Spinal cord (tissue), 9 donors: ENCODE measurements at regions not wholly inside any gene's neighbourhood (a gene's known extent, or its start where the extent isn't known, plus 50 kb on each side); places are given as distances from the start of the nearest gene placed in this dataset.

Experiments
- DNase-seq, 6 donors: peaks; one replicate each; pipeline versions ENCODE4 v3.0.0 to v3.0.0-alpha.2; 2013 to 2015; ENCODE audit warnings: low spot score in 6 of 6, low read depth in 4 of 6
- H3K27ac ChIP-seq: one replicate; pipeline ENCODE4 v1.5.1; 2013; ENCODE audit warnings: low read depth, low read length, control low read depth
- H3K27me3 ChIP-seq: one replicate; pipeline ENCODE4 v1.6.1; 2013; ENCODE audit warnings: low read length; ENCODE audit not compliant: control insufficient read depth, insufficient read depth
- H3K36me3 ChIP-seq: one replicate; pipeline ENCODE4 v1.6.1; 2013; ENCODE audit warnings: low read length; ENCODE audit not compliant: control insufficient read depth, insufficient read depth
- H3K4me1 ChIP-seq: one replicate; pipeline ENCODE4 v1.6.1; 2013; ENCODE audit warnings: low read length; ENCODE audit not compliant: control insufficient read depth, insufficient read depth
- H3K4me3 ChIP-seq: one replicate; pipeline ENCODE4 v1.5.1; 2013; ENCODE audit warnings: low read depth, low read length, control low read depth
- H3K9me3 ChIP-seq: one replicate; pipeline ENCODE4 v1.6.1; 2013; ENCODE audit warnings: low read length; ENCODE audit not compliant: control insufficient read depth, insufficient read depth
- WGBS: methylation state at CpG from one replicate; pipeline ENCODE4 v1.1.5; 2013; ENCODE audit warnings: missing lambda C conversion rate; ENCODE audit not compliant: insufficient coverage; 5-methylcytosine and 5-hydroxymethylcytosine counted together
- donor health status: healthy.

DNA sequence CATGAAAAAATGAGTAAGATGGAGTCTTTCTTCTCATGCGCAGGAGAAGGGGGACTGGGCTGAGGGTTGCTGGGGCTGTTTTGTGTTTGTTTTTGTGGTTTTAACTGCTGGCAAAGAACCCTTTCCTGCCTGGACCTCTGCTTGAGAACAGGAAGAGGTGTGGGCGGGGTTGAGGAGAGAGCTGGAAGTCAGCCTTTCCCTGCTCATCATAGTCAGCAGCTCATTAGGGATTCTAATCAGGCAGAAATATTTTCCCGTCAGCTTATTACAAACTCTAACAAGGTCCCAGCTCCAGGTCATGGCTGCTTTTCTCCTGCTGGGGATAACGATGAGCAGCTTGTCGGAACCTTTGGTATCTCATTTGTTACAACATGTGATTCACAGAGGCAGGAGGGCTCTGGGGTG, 185.0 kb upstream of the NRXN3 start:
- peaks cover 31% of the 10 kb centered on the region for H3K4me1 ChIP-seq
- H3K4me3 ChIP-seq: no peak overlapping the region
- no peaks in the 10 kb centered on the region for H3K27me3 ChIP-seq
- WGBS: 54% methylated on average over 3 of the region's 5 CpGs
- no peak overlapping the region for H3K27ac ChIP-seq
- no peaks in the 10 kb centered on the region for H3K9me3 ChIP-seq
- no peaks in the 10 kb centered on the region for H3K36me3 ChIP-seq
- peak in 2 of 6 donors; percentile 23 to 51 for DNase-seq

DNA sequence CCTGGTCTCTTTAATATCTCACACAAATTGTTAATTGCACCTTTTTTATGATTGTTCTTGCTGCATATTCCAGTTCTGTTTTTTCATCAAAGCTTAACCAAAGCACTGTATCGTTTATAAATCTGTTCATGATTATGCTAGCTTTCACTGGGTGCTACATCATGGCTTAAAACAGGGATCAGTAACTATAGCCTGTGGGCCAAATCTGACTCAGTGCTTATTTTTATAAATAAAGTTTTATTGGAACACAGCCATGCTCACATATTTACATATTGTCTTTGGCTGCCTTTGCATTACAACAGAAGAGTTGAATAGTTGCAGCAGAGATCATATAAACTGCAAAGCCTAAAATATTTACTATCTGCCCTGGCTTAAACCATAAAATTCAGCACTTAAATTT, 183.4 kb upstream of the NRXN3 start:
- Histone ChIP-seq H3K36me3 (no peaks in the 10 kb centered on the region), H3K9me3 (no peaks in the 10 kb centered on the region), H3K27ac (no peak overlapping the region), H3K4me3 (no peak overlapping the region), H3K27me3 (no peaks in the 10 kb centered on the region), H3K4me1 (peaks cover 27% of the 10 kb centered on the region)
- no peak for DNase-seq
- WGBS: no CpG with 5 or more reads among the region's 1 CpG

DNA sequence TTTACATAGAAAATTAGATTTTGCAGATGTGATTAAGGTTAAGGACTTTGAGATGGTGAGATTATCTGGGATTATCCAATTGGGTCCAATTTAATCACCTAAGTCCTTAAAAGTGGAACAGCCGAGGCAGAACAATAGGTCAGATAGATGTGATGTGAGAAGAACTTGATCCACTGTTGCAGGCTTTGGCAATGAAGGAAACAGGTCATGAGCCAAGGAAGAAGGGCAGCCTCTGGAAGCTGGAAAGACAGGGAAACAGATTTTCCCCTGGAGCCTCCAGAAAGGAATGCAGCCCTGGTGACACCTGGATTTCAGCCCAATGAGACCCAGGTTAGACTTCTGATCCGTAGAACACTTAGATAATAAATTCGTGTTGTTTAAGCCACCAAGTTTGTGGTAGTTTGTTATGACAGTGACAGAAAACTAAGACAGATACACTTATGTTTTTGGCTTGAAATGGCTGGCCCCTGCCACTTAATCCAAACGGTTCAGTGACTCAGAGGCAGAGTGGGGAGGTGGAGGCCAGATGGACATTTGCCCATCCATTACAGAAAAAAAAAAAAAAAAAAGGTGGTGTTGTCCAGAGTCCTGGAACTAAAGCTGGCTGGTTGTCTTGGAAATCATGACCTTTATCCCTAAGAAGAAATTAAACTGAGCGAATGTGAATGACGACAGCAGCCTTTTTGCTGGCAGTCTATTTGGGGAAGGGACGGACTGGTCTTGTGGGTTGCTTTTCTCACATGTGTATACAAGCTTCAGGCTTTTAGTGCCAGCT, 181.9 kb upstream of the NRXN3 start:
- Histone ChIP-seq H3K36me3 (no peaks in the 10 kb centered on the region), H3K27ac (peak overlapping the region; percentile 90), H3K27me3 (no peaks in the 10 kb centered on the region), H3K4me1 (peaks cover 23% of the 10 kb centered on the region), H3K9me3 (no peaks in the 10 kb centered on the region), H3K4me3 (no peak overlapping the region)
- 63% methylated on average over 5 of the region's 7 CpGs for WGBS
- DNase-seq: peak in 1 of 6 donors; percentile 63

DNA sequence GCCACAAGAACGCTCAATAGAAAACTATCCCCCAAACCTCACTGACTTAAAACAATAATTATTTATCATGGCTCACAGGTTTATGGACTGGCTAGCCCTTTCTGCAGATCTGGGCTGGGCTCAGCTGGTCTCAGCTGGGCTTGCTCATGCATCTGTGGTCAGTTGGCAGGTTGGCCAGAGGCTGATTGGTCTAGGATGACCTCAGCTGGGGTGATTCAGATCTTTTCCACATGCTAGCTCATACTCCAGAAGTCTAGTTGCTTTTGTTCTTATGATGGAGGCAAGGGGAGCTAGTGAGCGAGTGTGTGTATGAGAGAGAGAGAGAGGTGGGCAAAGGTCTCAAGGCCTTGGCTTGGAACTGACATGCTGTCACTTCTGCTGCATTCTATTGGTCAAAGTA, 181.2 kb upstream of the NRXN3 start:
- Histone ChIP-seq H3K4me3 (no peak overlapping the region), H3K27ac (peak overlapping the region; percentile 90), H3K4me1 (peaks cover 23% of the 10 kb centered on the region), H3K9me3 (no peaks in the 10 kb centered on the region), H3K27me3 (no peaks in the 10 kb centered on the region), H3K36me3 (no peaks in the 10 kb centered on the region)
- 68% methylated on average over 2 of the region's 2 CpGs for WGBS
- peak in 1 of 6 donors; percentile 36 for DNase-seq

DNA sequence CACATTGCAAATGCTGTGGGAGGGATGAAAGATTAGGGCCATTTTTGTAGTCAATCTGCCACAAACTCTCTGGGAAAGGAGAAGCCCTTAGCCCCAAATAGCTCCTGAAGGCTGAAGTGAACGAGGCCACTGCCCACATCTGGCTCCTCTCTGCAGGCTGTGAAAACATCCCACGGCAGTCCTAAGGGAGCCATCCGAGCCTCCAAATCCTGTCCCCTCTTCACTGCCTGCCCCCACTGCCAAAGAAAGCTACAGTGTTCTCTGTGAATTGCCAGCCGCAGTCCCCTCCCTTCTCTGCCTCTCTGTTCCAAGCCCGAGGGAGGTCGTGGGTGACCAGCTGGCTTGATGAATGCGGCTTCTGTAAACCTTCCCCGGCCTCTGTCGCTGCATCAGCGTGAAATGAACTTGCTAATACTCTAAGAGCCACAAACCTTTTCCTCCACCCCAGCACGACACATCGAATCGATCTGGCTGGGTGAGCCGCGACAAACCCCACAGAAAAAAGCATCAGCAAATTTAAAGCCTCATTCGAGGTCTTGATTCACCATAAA, 180.7 kb upstream of the NRXN3 start:
- no peaks in the 10 kb centered on the region for H3K36me3 ChIP-seq
- no peaks in the 10 kb centered on the region for H3K9me3 ChIP-seq
- peak overlapping the region; percentile 90 for H3K27ac ChIP-seq
- 12% methylated on average over 16 of the region's 16 CpGs for WGBS
- DNase-seq: peak; percentile 61 to 91 (median 74)
- no peaks in the 10 kb centered on the region for H3K27me3 ChIP-seq
- peaks cover 23% of the 10 kb centered on the region for H3K4me1 ChIP-seq
- H3K4me3 ChIP-seq: no peak overlapping the region

DNA sequence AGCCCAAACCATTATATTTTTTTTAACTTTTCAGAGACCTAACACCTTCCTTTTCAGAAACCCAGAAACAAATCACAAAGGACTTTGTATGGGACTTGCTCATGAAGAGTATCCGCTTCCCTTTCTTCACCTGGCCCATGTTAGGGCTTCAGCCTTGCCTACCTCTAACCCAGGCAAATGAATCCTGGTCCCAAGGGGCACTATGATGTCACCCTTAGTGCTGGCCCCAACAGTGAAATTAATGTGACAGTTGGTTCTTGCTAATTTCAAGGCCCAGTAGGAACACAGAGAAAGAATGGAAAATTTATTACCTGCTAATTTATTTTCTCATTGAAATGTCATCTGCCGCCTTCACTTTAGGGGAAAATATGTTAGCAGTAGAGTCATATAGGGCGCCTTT, 179.8 kb upstream of the NRXN3 start:
- peak in 2 of 6 donors; percentile 15 to 26 for DNase-seq
- Histone ChIP-seq H3K36me3 (no peaks in the 10 kb centered on the region), H3K27ac (peak overlapping the region; percentile 90), H3K9me3 (no peaks in the 10 kb centered on the region), H3K4me1 (peaks cover 23% of the 10 kb centered on the region), H3K27me3 (no peaks in the 10 kb centered on the region), H3K4me3 (no peak overlapping the region)
- WGBS: 83% methylated on average over 1 of the region's 3 CpGs

DNA sequence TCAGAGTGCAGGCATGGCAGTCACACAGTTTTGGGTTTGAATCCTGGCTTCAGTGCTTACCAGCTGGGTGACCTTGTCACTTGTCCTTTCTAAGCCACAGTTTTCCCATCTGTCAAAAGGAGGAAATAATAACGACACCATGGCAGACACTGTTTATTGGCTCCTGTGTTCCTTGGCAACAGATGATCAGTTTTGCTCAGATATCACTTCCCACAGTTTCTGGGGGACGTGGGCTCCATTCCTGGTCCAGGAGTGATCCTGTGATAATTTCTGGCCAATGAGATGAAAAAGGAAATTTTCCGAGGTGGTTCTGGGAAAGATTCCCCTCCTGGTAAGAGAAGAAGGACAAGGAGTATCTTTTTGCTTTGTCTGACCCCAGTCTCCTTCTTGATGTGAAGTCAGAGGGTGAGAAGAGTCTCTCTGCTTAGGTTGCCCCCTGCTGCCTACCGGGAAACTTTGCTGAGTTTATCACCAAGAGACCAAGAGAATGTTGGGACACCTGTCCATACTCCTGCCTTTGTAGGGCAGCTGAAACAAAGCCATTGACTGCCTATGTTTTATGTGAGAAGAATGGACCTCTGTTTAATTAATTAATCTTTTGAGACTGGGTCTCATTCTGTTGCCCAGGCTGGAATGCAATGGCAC, 178.9 kb upstream of the NRXN3 start:
- DNase-seq: peak in 1 of 6 donors; percentile 14
- Histone ChIP-seq H3K9me3 (no peaks in the 10 kb centered on the region), H3K4me1 (peaks cover 23% of the 10 kb centered on the region), H3K27me3 (no peaks in the 10 kb centered on the region), H3K4me3 (no peak overlapping the region), H3K27ac (peak overlapping the region; percentile 90), H3K36me3 (no peaks in the 10 kb centered on the region)
- 84% methylated on average over 4 of the region's 4 CpGs for WGBS

DNA sequence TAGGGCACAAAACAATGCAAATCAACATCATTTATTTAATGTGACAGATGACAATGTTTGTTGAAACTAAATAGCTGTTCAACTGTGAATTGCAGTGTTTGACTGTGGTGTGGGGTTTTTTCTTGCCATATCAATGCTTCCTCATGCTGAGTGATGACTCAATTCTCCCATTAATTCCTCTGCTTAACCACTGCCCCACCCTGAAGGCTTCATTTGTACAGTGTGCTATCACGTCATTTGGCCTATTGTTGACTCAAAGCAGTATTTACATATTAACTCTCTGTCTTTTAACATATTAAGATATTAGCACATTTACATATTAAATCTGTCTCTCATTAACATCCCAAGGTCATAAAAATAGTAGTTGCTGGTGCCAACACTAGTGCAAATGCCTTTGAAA, 164.8 kb upstream of the NRXN3 start:
- WGBS: no CpG with 5 or more reads among the region's 1 CpG
- Histone ChIP-seq H3K27ac (no peak overlapping the region), H3K4me3 (no peak overlapping the region), H3K36me3 (no peaks in the 10 kb centered on the region), H3K4me1 (no peaks in the 10 kb centered on the region), H3K27me3 (no peaks in the 10 kb centered on the region), H3K9me3 (peaks cover 7% of the 10 kb centered on the region)
- no peak for DNase-seq

DNA sequence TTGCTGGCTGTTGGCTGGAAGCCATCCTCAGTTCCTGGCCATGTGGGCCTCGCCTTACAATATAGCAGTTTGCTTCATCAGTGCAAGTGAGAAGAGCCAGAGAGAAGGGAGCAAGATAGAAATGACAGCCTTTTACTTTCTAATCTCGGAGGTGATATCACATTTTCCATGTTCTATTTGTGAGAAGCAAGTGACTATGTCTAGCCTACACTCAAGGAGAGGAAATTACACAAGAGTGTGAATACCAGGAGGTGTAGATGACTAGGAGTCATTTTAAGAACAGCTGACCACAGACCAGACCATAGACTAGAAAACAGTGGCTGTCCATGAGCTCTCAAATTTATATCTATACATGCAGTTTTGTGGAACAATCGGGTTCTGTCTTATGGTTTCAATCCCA, 163.0 kb upstream of the NRXN3 start:
- H3K27ac ChIP-seq: no peak overlapping the region
- H3K4me3 ChIP-seq: no peak overlapping the region
- H3K36me3 ChIP-seq: no peaks in the 10 kb centered on the region
- peaks cover 7% of the 10 kb centered on the region for H3K9me3 ChIP-seq
- 88% methylated on average over 1 of the region's 3 CpGs for WGBS
- H3K4me1 ChIP-seq: no peaks in the 10 kb centered on the region
- no peaks in the 10 kb centered on the region for H3K27me3 ChIP-seq
- no peak for DNase-seq

DNA sequence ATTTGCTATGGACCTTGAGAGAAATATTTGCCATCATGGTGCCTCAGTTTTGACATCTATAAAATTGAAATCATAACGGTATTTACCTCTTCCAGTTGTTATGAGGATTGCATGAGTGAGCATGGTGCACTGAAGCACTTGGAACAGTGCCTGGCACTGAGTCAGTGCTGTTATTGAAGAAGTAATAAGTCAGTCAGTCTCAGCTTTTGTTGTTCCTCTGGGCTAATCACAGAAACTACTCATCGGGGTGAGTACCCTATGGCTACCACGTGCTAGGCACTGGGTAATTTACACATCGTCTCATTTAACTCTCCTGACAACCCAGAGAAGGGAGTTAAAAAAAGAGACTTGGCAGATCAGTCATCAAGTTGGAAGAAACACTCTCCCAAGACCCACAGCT, 159.5 kb upstream of the NRXN3 start:
- DNase-seq: peak in 1 of 6 donors; percentile 35
- H3K4me1 ChIP-seq: no peaks in the 10 kb centered on the region
- H3K4me3 ChIP-seq: no peak overlapping the region
- no peak overlapping the region for H3K27ac ChIP-seq
- no peaks in the 10 kb centered on the region for H3K36me3 ChIP-seq
- no CpG with 5 or more reads among the region's 4 CpGs for WGBS
- no peaks in the 10 kb centered on the region for H3K9me3 ChIP-seq
- H3K27me3 ChIP-seq: no peaks in the 10 kb centered on the region
